H1 (cell line): ENCODE measurements at regions not wholly inside any gene's neighbourhood (a gene's known extent, or its start where the extent isn't known, plus 50 kb on each side); places are given as distances from the start of the nearest gene placed in this dataset.
A peak's percentile ranks its signal among the peaks of the same experiment; 100 is the strongest.

Experiments
- CTCF ChIA-PET: fragments of 300-600 bp; sonication (Branson Sonifier 250); formaldehyde crosslinking; loops from one replicate; lab custom pipeline; 2021; ENCODE audit not compliant: partially characterized antibody; lab: Charles Lee
- POLR2A ChIA-PET: fragments of 300-600 bp; sonication (Branson Sonifier 250); formaldehyde crosslinking; loops from one replicate; lab custom pipeline; 2021; ENCODE audit warnings: inconsistent platforms; ENCODE audit not compliant: partially characterized antibody; lab: Charles Lee
- DNase-seq, 2 experiments: peaks; one replicate each; pipeline versions ENCODE4 v3.0.0 to v3.0.0-alpha.2; 2010 to 2022; ENCODE audit warnings: low spot score in 2 of 2, low read depth in 1 of 2, mixed read lengths in 1 of 2
- FAIRE-seq: peaks from 2 replicates; lab custom pipeline; 2011; peaks lifted over from hg19 to GRCh38; lab: Jason Lieb, UNC
- H2AFZ ChIP-seq: 2 replicates; pipeline ENCODE4 v1.8.1; 2012; ENCODE audit warnings: low read length, inconsistent platforms
- H2AK5ac ChIP-seq: 2 replicates; pipeline ENCODE4 v1.6.1; 2013; ENCODE audit warnings: low read depth, low read length
- H2BK120ac ChIP-seq: replicated peaks from 2 replicates; pipeline ENCODE3; 2013; ENCODE audit warnings: low read depth, low read length, inconsistent platforms
- H2BK12ac ChIP-seq: 2 replicates; pipeline ENCODE4 v1.6.1; 2013; ENCODE audit warnings: low read depth, low read length
- H2BK15ac ChIP-seq: 2 replicates; pipeline ENCODE4 v1.6.1; 2013; ENCODE audit warnings: low read length
- H2BK20ac ChIP-seq: 2 replicates; pipeline ENCODE4 v1.6.1; 2013; ENCODE audit warnings: low read length
- H2BK5ac ChIP-seq: 2 replicates; pipeline ENCODE4 v1.6.1; 2013; ENCODE audit warnings: low read depth, low read length
- H3K14ac ChIP-seq: 2 replicates; pipeline ENCODE4 v1.6.1; 2013; ENCODE audit warnings: inconsistent platforms; ENCODE audit not compliant: insufficient read length
- H3K18ac ChIP-seq: 2 replicates; pipeline ENCODE4 v1.6.1; 2013; ENCODE audit warnings: low read length; ENCODE audit errors: extremely low read depth
- H3K23ac ChIP-seq: 2 replicates; pipeline ENCODE4 v1.6.1; 2013; ENCODE audit warnings: inconsistent platforms; ENCODE audit not compliant: insufficient read length
- H3K23me2 ChIP-seq: 2 replicates; pipeline ENCODE4 v1.6.1; 2013; ENCODE audit warnings: low read depth, low read length
- H3K27ac ChIP-seq: 2 replicates; pipeline ENCODE4 v1.6.1; 2011; ENCODE audit warnings: low read depth, low read length, inconsistent platforms
- H3K27me3 ChIP-seq, 4 experiments: replicated peaks in 1 of 4; 1 replicate in 1 of 4; 2 replicates in 3 of 4; pipeline versions ENCODE4 v1.6.1 to v1.8.1; 2011 to 2013; ENCODE audit warnings: low read length in 3 of 4, mild to moderate bottlenecking in 3 of 4, inconsistent platforms in 2 of 4, mixed read lengths in 2 of 4, moderate library complexity in 1 of 4; ENCODE audit not compliant: control insufficient read depth in 3 of 4, insufficient read depth in 3 of 4; ENCODE audit errors: extremely low read depth in 1 of 4
- H3K36me3 ChIP-seq, 4 experiments: 2 replicates each; pipeline versions ENCODE4 v1.6.1 to v1.8.1; 2011 to 2013; ENCODE audit warnings: mild to moderate bottlenecking in 4 of 4, low read length in 3 of 4, moderate library complexity in 2 of 4, control low read depth in 1 of 4, inconsistent platforms in 1 of 4; ENCODE audit not compliant: insufficient read depth in 4 of 4, control insufficient read depth in 2 of 4
- H3K4ac ChIP-seq: replicated peaks from 2 replicates; pipeline ENCODE3; 2013; ENCODE audit warnings: low read length, low read depth, mixed read lengths, inconsistent platforms; ENCODE audit not compliant: insufficient read length
- H3K4me1 ChIP-seq, 4 experiments: replicated peaks in 1 of 4; 1 replicate in 1 of 4; 2 replicates in 3 of 4; pipeline versions ENCODE4 v1.6.1 to v1.8.1; 2011 to 2013; ENCODE audit warnings: low read length in 3 of 4, inconsistent platforms in 2 of 4, mixed read lengths in 1 of 4; ENCODE audit not compliant: insufficient read depth in 4 of 4, control insufficient read depth in 3 of 4
- H3K4me2 ChIP-seq, 2 experiments: 2 replicates each; pipeline versions ENCODE4 v1.6.1 to v1.8.1; 2011 to 2013; ENCODE audit warnings: low read depth in 2 of 2, low read length in 2 of 2, control low read depth in 1 of 2, inconsistent platforms in 1 of 2, mild to moderate bottlenecking in 1 of 2; ENCODE audit not compliant: insufficient read depth in 1 of 2
- H3K4me3 ChIP-seq, 4 experiments: fragments of 200-600, 300-600 bp in 1 of 4; sonication (generic), shearing (Covaris generic), sonication (Bioruptor Twin) in 1 of 4; 2 replicates each; pipeline versions ENCODE4 v1.5.1 to v1.8.1; 2011 to 2016; ENCODE audit warnings: low read length in 4 of 4, low read depth in 3 of 4, control low read depth in 2 of 4, inconsistent platforms in 2 of 4, mild to moderate bottlenecking in 2 of 4, mixed read lengths in 1 of 4, moderate library complexity in 1 of 4; ENCODE audit not compliant: insufficient read depth in 2 of 4; ENCODE audit errors: extremely low read depth in 1 of 4
- H3K56ac ChIP-seq: replicated peaks from 2 replicates; pipeline ENCODE3; 2013; ENCODE audit warnings: low read depth, mild to moderate bottlenecking, mixed read lengths, low read length, inconsistent platforms; ENCODE audit not compliant: insufficient read length
- H3K79me1 ChIP-seq: 2 replicates; pipeline ENCODE4 v1.6.1; 2013; ENCODE audit warnings: low read depth, low read length, control low read depth
- H3K79me2 ChIP-seq, 2 experiments: 2 replicates each; pipeline versions ENCODE4 v1.6.1 to v1.8.1; 2012 to 2013; ENCODE audit warnings: low read length in 2 of 2, mild to moderate bottlenecking in 2 of 2, inconsistent platforms in 1 of 2; ENCODE audit not compliant: insufficient read depth in 2 of 2, control insufficient read depth in 1 of 2
- H3K9ac ChIP-seq, 4 experiments: replicated peaks in 1 of 4; 1 replicate in 1 of 4; 2 replicates in 3 of 4; pipeline versions ENCODE4 v1.6.1 to v1.8.1; 2011 to 2013; ENCODE audit warnings: low read depth in 3 of 4, low read length in 3 of 4, control low read depth in 2 of 4, mild to moderate bottlenecking in 2 of 4, moderate library complexity in 2 of 4, inconsistent platforms in 1 of 4; ENCODE audit errors: extremely low read depth in 1 of 4
- H3K9me3 ChIP-seq, 2 experiments: 2 replicates each; pipeline versions ENCODE4 v1.6.1 to v1.8.1; 2012 to 2013; ENCODE audit warnings: mild to moderate bottlenecking in 2 of 2, moderate library complexity in 2 of 2, control low read depth in 1 of 2, inconsistent platforms in 1 of 2, low read depth in 1 of 2, low read length in 1 of 2, mixed read lengths in 1 of 2; ENCODE audit not compliant: insufficient read depth in 2 of 2
- H4K20me1 ChIP-seq, 2 experiments: replicated peaks in 1 of 2; 2 replicates each; pipeline versions ENCODE3 to v1.8.1; 2011 to 2013; ENCODE audit warnings: inconsistent platforms in 2 of 2, low read length in 2 of 2, mild to moderate bottlenecking in 1 of 2; ENCODE audit not compliant: insufficient read depth in 2 of 2, control insufficient read depth in 1 of 2
- H4K5ac ChIP-seq: 2 replicates; pipeline ENCODE4 v1.6.1; 2013; ENCODE audit warnings: low read length, low read depth, mixed read lengths, inconsistent platforms; ENCODE audit not compliant: insufficient read length
- H4K8ac ChIP-seq: 2 replicates; pipeline ENCODE4 v1.8.0; 2013; ENCODE audit warnings: mild to moderate bottlenecking, moderate library complexity, low read length, inconsistent platforms; ENCODE audit not compliant: insufficient read depth; ENCODE audit errors: extremely low read depth
- H4K91ac ChIP-seq: replicated peaks from 2 replicates; pipeline ENCODE3; 2013; ENCODE audit warnings: low read length, mixed read lengths, inconsistent platforms; ENCODE audit not compliant: insufficient read length
- CEBPB ChIP-seq: IDR thresholded peaks from 2 replicates; pipeline ENCODE4 v1.6.1; 2012; ENCODE audit warnings: low read depth, low read length
- CTBP2 ChIP-seq: IDR thresholded peaks from 2 replicates; pipeline ENCODE4 v1.7.0; 2011; ENCODE audit warnings: borderline replicate concordance, mild to moderate bottlenecking, moderate library complexity, mixed read lengths, low read length; ENCODE audit not compliant: insufficient read depth, insufficient read length
- EGR1 ChIP-seq: IDR thresholded peaks from 2 replicates; pipeline ENCODE4 v1.6.1; 2011; ENCODE audit warnings: low read depth, low read length, borderline replicate concordance
- GABPA ChIP-seq: IDR thresholded peaks from 2 replicates; pipeline ENCODE4 v1.6.1; 2011; ENCODE audit warnings: mild to moderate bottlenecking, low read length, moderate library complexity, borderline replicate concordance; ENCODE audit not compliant: insufficient read depth
- JUND ChIP-seq: IDR thresholded peaks from 2 replicates; pipeline ENCODE4 v1.6.1; 2011; ENCODE audit warnings: mild to moderate bottlenecking, improper control_type of control experiment, low read length
- NRF1 ChIP-seq: IDR thresholded peaks from 2 replicates; pipeline ENCODE4 v1.6.1; 2011; ENCODE audit warnings: mild to moderate bottlenecking, low read depth, low read length, improper control_type of control experiment
- POLR2AphosphoS5 ChIP-seq: IDR thresholded peaks from 2 replicates; pipeline ENCODE4 v1.6.1; 2011; ENCODE audit warnings: low read depth, low read length
- RBBP5 ChIP-seq: IDR thresholded peaks from 2 replicates; pipeline ENCODE4 v1.7.1; 2012; ENCODE audit warnings: low read depth, mild to moderate bottlenecking, inconsistent platforms, low read length, moderate library complexity, borderline replicate concordance
- RXRA ChIP-seq: IDR thresholded peaks from 2 replicates; pipeline ENCODE4 v1.6.1; 2011; ENCODE audit warnings: low read depth, mild to moderate bottlenecking, low read length, moderate library complexity; ENCODE audit not compliant: insufficient read depth
- SP1 ChIP-seq: IDR thresholded peaks from 2 replicates; pipeline ENCODE4 v1.6.1; 2011; ENCODE audit warnings: low read depth, low read length
- ZNF274 ChIP-seq: IDR thresholded peaks from 2 replicates; pipeline ENCODE4 v1.7.0; 2012; ENCODE audit warnings: low read length, borderline replicate concordance; ENCODE audit errors: extremely low read depth
- WGBS, 2 experiments: shearing (Covaris generic) in 1 of 2; methylation state at CpG; one replicate each; pipeline versions ENCODE4 v1.1.6 to v1.1.7; 2013 to 2015; ENCODE audit warnings: low lambda C conversion rate in 2 of 2, mixed read lengths in 2 of 2, inconsistent platforms in 1 of 2, low coverage in 1 of 2, missing lambda C conversion rate in 1 of 2; ENCODE audit not compliant: insufficient replicate concordance in 2 of 2, insufficient coverage in 1 of 2, insufficient read length in 1 of 2; ENCODE audit errors: extremely low coverage in 1 of 2, missing lambda C conversion rate in 1 of 2; 5-methylcytosine and 5-hydroxymethylcytosine counted together
- TF ChIP-seq, protein P1 (sequence below): IDR thresholded peaks from 2 replicates; pipeline ENCODE4 v1.6.1; 2012; ENCODE audit warnings: low read length, inconsistent platforms

GRCh38 chr3:191912616-191913204 lies 451.7 kb downstream of the PYDC2 start:
- CTCF ChIA-PET, result interaction anchor here (1.0 kb wide), 1 partner anchor 11 kb away, joined by 3 read pairs; no protein-coding TSS in a partner anchor
- TF ChIP-seq POLR2AphosphoS5, result no peak
- TF ChIP-seq, protein P1, sequence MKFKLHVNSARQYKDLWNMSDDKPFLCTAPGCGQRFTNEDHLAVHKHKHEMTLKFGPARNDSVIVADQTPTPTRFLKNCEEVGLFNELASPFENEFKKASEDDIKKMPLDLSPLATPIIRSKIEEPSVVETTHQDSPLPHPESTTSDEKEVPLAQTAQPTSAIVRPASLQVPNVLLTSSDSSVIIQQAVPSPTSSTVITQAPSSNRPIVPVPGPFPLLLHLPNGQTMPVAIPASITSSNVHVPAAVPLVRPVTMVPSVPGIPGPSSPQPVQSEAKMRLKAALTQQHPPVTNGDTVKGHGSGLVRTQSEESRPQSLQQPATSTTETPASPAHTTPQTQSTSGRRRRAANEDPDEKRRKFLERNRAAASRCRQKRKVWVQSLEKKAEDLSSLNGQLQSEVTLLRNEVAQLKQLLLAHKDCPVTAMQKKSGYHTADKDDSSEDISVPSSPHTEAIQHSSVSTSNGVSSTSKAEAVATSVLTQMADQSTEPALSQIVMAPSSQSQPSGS, result no peak
- no peak for TF ChIP-seq RBBP5
- TF ChIP-seq ZNF274, result no peak
- TF ChIP-seq CTBP2, result no peak
- TF ChIP-seq GABPA, result no peak
- TF ChIP-seq NRF1, result no peak
- TF ChIP-seq CEBPB, result no peak
- TF ChIP-seq JUND, result no peak
- TF ChIP-seq EGR1, result no peak
- no peak for TF ChIP-seq RXRA
- no peak for TF ChIP-seq SP1

More at GRCh38 chr3:191912616-191913204, 451.7 kb downstream of the PYDC2 start:
- H3K4me2 ChIP-seq, result no peak overlapping the region
- no peak overlapping the region for H2BK20ac ChIP-seq
- H3K79me2 ChIP-seq, result peaks cover 0 to 6% of the 10 kb centered on the region in 2 experiments; a peak in 1 of 4 replicates
- no peak overlapping the region for H4K8ac ChIP-seq
- no peaks in the 10 kb centered on the region for H3K79me1 ChIP-seq
- no peaks in the 10 kb centered on the region for H3K27me3 ChIP-seq
- peak; percentile 32 for FAIRE-seq
- H2BK15ac ChIP-seq, result no peak overlapping the region
- no peak for DNase-seq
- POLR2A ChIA-PET, result interaction anchor here (0.8 to 1.9 kb wide), 5 partner anchors 10 to 40 kb away, joined by 3 to 9 read pairs (median 4); no protein-coding TSS in a partner anchor
- no peak overlapping the region for H3K9ac ChIP-seq
- no peak overlapping the region for H2BK12ac ChIP-seq
- H3K36me3 ChIP-seq, result peaks cover 2 to 48% (median 23%) of the 10 kb centered on the region in 4 experiments; a peak in 5 of 8 replicates
- no peak overlapping the region for H2BK120ac ChIP-seq
- H3K4me3 ChIP-seq, result no peak overlapping the region
- no peak overlapping the region for H2AK5ac ChIP-seq
- no peak overlapping the region for H3K56ac ChIP-seq
- H4K20me1 ChIP-seq, result no peaks in the 10 kb centered on the region
- H2AFZ ChIP-seq, result no peak overlapping the region
- no peak overlapping the region for H4K5ac ChIP-seq
- H3K23me2 ChIP-seq, result no peaks in the 10 kb centered on the region
- no peak overlapping the region for H3K27ac ChIP-seq
- H3K18ac ChIP-seq, result no peak overlapping the region
- H4K91ac ChIP-seq, result no peak overlapping the region
- no peak overlapping the region for H3K14ac ChIP-seq
- H3K4me1 ChIP-seq, result no peaks in the 10 kb centered on the region
- H3K9me3 ChIP-seq, result no peaks in the 10 kb centered on the region
- H2BK5ac ChIP-seq, result no peak overlapping the region
- H3K4ac ChIP-seq, result no peak overlapping the region
- no peak overlapping the region for H3K23ac ChIP-seq
- 92% methylated on average over 11 of the region's 11 CpGs; no CpG with 5 or more reads in 1 of the 2 experiments for WGBS, 2 experiments
